Ovary (tissue), 3 donors: ENCODE measurements at regions not wholly inside any gene's neighbourhood (a gene's known extent, or its start where the extent isn't known, plus 50 kb on each side); places are given as distances from the start of the nearest gene placed in this dataset.
"Not testable (repeated sequence)": the region's sequence is repeated elsewhere in the genome, so short reads cannot be mapped to it uniquely, and the experiment has no call there.

ENCODE experiments used
- CTCF ChIP-seq, 3 donors: fragments of 450-650 bp in 2 of 3; fragments of 200-600 bp in 1 of 3; IDR thresholded peaks; one replicate each; pipeline versions ENCODE4 v1.5.1 to v1.8.0; 2016 to 2022; ENCODE audit warnings: antibody characterized with exemption in 3 of 3, mild to moderate bottlenecking in 1 of 3
- EP300 ChIP-seq: sonication (generic); formaldehyde crosslinking; IDR thresholded peaks from one replicate; pipeline ENCODE4 v1.6.1; 2017; ENCODE audit warnings: antibody characterized with exemption
- donor health status: DM: no; HTN: no; CAD: no.

GRCh38 chr6:144677263-144677662 is 392.1 kb downstream of the UTRN start:
- not testable (repeated sequence) for TF ChIP-seq EP300; CTCF (IDR thresholded peaks at IDR 0.05)
